ENCODE measurements at regions not wholly inside any gene's neighbourhood (a gene's known extent, or its start where the extent isn't known, plus 50 kb on each side); places are given as distances from the start of the nearest gene placed in this dataset.

DNA sequence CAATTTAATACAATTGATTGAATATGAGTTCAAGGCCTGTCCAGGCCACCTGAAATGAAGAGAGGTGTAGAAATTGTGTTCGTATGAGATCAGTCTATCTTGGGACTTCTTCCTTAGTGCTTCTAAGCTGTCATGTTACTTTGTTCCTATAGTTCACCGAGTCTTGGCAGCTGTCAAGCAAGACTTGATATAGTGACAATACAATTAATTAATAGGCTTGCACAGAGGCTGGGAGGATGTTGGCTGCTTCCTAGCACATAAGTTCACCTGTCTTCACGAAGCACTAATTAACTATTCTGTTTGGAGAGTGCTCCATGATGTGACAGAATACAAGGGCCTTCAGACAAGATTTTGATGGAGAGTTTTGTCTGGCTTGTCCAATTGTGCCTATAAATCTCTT lies 103.7 kb upstream of the CD96 start:
- Histone ChIP-seq H3K27ac (ENCODE audit: extremely low read depth, low read depth, low read length) (no peak overlapping the region), H3K9ac (ENCODE audit: insufficient read depth in 1 of 2, low read depth in 2 of 2, low read length in 2 of 2) (no peak overlapping the region), H3K4me3 (no peak overlapping the region), H2AFZ (ENCODE audit: low read depth, low read length) (no peak overlapping the region), H3K79me2 (ENCODE audit: control insufficient read depth, insufficient read depth, low read length) (no peaks in the 10 kb centered on the region), H3K36me3 (ENCODE audit: control insufficient read depth, insufficient read depth, low read length) (no peaks in the 10 kb centered on the region), H3K27me3 (ENCODE audit: control insufficient read depth in 2 of 2, insufficient read depth in 2 of 2, low read length in 2 of 2) (no peaks in the 10 kb centered on the region), H3K4me1 (replicated peaks in 1 of 2; ENCODE audit: control insufficient read depth in 2 of 2, insufficient read depth in 2 of 2, low read length in 2 of 2) (no peaks in the 10 kb centered on the region), H3K9me3 (replicated peaks; ENCODE audit: control insufficient read depth, insufficient read depth, low read depth, low read length) (no peaks in the 10 kb centered on the region), H3K4me2 (ENCODE audit: insufficient read depth, low read length) (no peak overlapping the region), H3K9me1 (ENCODE audit: control insufficient read depth, insufficient read depth, low read length) (no peaks in the 10 kb centered on the region), H4K20me1 (replicated peaks; ENCODE audit: control insufficient read depth, insufficient read depth, low read length) (no peaks in the 10 kb centered on the region)
- ATAC-seq (no peak), DNase-seq (ENCODE audit: extremely low read depth in 1 of 4, low spot score in 3 of 4) (no peak), FAIRE-seq (no peak)
- BruUV-seq (replicated peaks) = no TSS peak
- intact Hi-C loops (cut with micrococcal nuclease) (no loop called here), in situ Hi-C loops (cut with MboI) (no loop called here)
- ChIA-PET CTCF (ENCODE audit: low intra/inter-chr PET ratio) (no interaction called here), POLR2A (no interaction called here)
- WGBS (ENCODE audit: insufficient coverage, low coverage, missing lambda C conversion rate) = 0% methylated on average over 3 of the region's 3 CpGs
- no peak for TF ChIP-seq FOXM1 (IDR thresholded peaks at IDR 0.05; ENCODE audit: low read depth)
- no peak for TF ChIP-seq FOXM1 (CRISPR knock-in tag; IDR thresholded peaks at IDR 0.05; ENCODE audit: low read depth)
- TF ChIP-seq NEUROD1 (IDR thresholded peaks at IDR 0.05; ENCODE audit: borderline replicate concordance, low read depth, low read length, partially characterized antibody) = no peak
- no peak for TF ChIP-seq BRD9 (IDR thresholded peaks at IDR 0.05; ENCODE audit: low read depth, partially characterized antibody)
- TF ChIP-seq, protein P1, sequence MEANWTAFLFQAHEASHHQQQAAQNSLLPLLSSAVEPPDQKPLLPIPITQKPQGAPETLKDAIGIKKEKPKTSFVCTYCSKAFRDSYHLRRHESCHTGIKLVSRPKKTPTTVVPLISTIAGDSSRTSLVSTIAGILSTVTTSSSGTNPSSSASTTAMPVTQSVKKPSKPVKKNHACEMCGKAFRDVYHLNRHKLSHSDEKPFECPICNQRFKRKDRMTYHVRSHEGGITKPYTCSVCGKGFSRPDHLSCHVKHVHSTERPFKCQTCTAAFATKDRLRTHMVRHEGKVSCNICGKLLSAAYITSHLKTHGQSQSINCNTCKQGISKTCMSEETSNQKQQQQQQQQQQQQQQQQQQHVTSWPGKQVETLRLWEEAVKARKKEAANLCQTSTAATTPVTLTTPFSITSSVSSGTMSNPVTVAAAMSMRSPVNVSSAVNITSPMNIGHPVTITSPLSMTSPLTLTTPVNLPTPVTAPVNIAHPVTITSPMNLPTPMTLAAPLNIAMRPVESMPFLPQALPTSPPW (CRISPR knock-in tag; IDR thresholded peaks at IDR 0.05) = no peak
- TF ChIP-seq, protein P2, sequence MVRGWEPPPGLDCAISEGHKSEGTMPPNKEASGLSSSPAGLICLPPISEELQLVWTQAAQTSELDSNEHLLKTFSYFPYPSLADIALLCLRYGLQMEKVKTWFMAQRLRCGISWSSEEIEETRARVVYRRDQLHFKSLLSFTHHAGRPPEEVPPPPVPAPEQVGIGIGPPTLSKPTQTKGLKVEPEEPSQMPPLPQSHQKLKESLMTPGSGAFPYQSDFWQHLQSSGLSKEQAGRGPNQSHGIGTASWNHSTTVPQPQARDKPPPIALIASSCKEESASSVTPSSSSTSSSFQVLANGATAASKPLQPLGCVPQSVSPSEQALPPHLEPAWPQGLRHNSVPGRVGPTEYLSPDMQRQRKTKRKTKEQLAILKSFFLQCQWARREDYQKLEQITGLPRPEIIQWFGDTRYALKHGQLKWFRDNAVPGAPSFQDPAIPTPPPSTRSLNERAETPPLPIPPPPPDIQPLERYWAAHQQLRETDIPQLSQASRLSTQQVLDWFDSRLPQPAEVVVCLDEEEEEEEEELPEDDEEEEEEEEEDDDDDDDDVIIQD (CRISPR knock-in tag; IDR thresholded peaks at IDR 0.05) = no peak
- TF ChIP-seq KAT2B (IDR thresholded peaks at IDR 0.05; ENCODE audit: low read depth, low read length) = no peak
- no peak for TF ChIP-seq HDAC1 (IDR thresholded peaks at IDR 0.05)
- TF ChIP-seq XRCC5 (IDR thresholded peaks at IDR 0.05; ENCODE audit: low read depth, low read length) = no peak
- no peak for TF ChIP-seq MXI1 (IDR thresholded peaks at IDR 0.05; ENCODE audit: low read depth, low read length)
- TF ChIP-seq KLF16 (IDR thresholded peaks at IDR 0.05) = no peak
- TF ChIP-seq FIP1L1 (IDR thresholded peaks at IDR 0.05; ENCODE audit: low read depth, low read length, poor library complexity, severe bottlenecking) = no peak
- TF ChIP-seq CBFA2T3 (IDR thresholded peaks at IDR 0.05) = no peak
- no peak for TF ChIP-seq CREB1 (IDR thresholded peaks at IDR 0.05)
- TF ChIP-seq CREB1 (CRISPR knock-in tag; IDR thresholded peaks at IDR 0.05) = no peak
- TF ChIP-seq U2AF2 (optimal IDR thresholded peaks at IDR 0.05; ENCODE audit: low read depth, low read length) = no peak
- no peak for TF ChIP-seq MTA2 (IDR thresholded peaks at IDR 0.05; ENCODE audit: low read depth)
- TF ChIP-seq, protein P3, sequence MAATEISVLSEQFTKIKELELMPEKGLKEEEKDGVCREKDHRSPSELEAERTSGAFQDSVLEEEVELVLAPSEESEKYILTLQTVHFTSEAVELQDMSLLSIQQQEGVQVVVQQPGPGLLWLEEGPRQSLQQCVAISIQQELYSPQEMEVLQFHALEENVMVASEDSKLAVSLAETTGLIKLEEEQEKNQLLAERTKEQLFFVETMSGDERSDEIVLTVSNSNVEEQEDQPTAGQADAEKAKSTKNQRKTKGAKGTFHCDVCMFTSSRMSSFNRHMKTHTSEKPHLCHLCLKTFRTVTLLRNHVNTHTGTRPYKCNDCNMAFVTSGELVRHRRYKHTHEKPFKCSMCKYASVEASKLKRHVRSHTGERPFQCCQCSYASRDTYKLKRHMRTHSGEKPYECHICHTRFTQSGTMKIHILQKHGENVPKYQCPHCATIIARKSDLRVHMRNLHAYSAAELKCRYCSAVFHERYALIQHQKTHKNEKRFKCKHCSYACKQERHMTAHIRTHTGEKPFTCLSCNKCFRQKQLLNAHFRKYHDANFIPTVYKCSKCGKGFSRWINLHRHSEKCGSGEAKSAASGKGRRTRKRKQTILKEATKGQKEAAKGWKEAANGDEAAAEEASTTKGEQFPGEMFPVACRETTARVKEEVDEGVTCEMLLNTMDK (IDR thresholded peaks at IDR 0.05; ENCODE audit: borderline replicate concordance, insufficient read depth, low read depth, low read length, poor library complexity, severe bottlenecking) = no peak
- no peak for TF ChIP-seq RFX5 (IDR thresholded peaks at IDR 0.05; ENCODE audit: low read depth, low read length)
- no peak for TF ChIP-seq PTTG1 (tag; IDR thresholded peaks at IDR 0.05; ENCODE audit: low read depth)
